ENCODE measurements at regions not wholly inside any gene's neighbourhood (a gene's known extent, or its start where the extent isn't known, plus 50 kb on each side); places are given as distances from the start of the nearest gene placed in this dataset.

DNA sequence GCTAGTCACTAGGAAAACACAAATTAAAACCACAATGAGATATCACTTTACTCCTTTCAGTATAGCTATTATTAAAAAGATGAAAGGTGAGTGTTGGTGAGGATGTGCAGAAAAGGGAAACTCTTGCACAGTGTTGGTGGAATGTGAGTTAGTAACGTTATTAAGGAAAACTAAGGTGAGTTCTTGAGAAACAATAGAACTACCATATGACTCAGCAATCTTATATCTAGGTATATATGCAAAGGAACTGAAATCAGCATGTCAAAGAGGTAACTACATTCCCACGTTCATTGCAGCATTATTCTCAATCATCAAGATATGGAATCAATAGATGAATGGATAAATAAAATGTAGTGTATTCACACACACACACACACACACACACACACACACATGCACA is 117.3 kb upstream of the HNMT start:
- TF ChIP-seq, protein P1, sequence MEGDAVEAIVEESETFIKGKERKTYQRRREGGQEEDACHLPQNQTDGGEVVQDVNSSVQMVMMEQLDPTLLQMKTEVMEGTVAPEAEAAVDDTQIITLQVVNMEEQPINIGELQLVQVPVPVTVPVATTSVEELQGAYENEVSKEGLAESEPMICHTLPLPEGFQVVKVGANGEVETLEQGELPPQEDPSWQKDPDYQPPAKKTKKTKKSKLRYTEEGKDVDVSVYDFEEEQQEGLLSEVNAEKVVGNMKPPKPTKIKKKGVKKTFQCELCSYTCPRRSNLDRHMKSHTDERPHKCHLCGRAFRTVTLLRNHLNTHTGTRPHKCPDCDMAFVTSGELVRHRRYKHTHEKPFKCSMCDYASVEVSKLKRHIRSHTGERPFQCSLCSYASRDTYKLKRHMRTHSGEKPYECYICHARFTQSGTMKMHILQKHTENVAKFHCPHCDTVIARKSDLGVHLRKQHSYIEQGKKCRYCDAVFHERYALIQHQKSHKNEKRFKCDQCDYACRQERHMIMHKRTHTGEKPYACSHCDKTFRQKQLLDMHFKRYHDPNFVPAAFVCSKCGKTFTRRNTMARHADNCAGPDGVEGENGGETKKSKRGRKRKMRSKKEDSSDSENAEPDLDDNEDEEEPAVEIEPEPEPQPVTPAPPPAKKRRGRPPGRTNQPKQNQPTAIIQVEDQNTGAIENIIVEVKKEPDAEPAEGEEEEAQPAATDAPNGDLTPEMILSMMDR (conservative IDR thresholded peaks at IDR 0.05; ENCODE audit: low read length): no peak
- TF ChIP-seq EZH2phosphoT487 (IDR thresholded peaks at IDR 0.05; ENCODE audit: borderline replicate concordance): no peak
